ENCODE measurements at regions not wholly inside any gene's neighbourhood (a gene's known extent, or its start where the extent isn't known, plus 50 kb on each side); places are given as distances from the start of the nearest gene placed in this dataset.

DNA sequence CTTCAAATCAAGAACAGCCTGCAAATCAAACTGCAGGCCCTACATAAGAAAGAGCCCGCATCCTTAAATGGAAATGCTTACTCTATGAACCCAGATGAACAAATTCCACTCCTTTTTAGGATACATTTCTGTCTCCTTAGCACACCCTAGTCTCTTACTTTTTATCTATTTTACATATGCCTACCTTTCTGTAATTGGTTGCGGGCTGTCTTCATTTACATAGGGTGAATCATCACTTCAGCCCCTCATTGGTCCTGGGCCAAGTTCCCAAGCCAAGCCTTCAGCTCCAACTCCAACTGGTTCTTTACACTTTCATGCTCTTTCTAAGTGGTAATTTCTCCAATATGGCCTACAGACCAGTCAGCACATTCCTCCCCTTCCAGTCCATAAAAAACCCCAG is 219.3 kb downstream of the TRAM1L1 start:
- no peaks in the 10 kb centered on the region for H3K27me3 ChIP-seq (ENCODE audit: control insufficient read depth, insufficient read depth, low read length)
- CTCF ChIA-PET, result no interaction called here
- peaks cover 4% of the 10 kb centered on the region; the same call in 1 of the 2 replicates for H3K9me3 ChIP-seq (ENCODE audit: control insufficient read depth, insufficient read depth, low read length)
- TF ChIP-seq, protein P1, sequence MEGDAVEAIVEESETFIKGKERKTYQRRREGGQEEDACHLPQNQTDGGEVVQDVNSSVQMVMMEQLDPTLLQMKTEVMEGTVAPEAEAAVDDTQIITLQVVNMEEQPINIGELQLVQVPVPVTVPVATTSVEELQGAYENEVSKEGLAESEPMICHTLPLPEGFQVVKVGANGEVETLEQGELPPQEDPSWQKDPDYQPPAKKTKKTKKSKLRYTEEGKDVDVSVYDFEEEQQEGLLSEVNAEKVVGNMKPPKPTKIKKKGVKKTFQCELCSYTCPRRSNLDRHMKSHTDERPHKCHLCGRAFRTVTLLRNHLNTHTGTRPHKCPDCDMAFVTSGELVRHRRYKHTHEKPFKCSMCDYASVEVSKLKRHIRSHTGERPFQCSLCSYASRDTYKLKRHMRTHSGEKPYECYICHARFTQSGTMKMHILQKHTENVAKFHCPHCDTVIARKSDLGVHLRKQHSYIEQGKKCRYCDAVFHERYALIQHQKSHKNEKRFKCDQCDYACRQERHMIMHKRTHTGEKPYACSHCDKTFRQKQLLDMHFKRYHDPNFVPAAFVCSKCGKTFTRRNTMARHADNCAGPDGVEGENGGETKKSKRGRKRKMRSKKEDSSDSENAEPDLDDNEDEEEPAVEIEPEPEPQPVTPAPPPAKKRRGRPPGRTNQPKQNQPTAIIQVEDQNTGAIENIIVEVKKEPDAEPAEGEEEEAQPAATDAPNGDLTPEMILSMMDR (IDR thresholded peaks at IDR 0.05; ENCODE audit: low read depth, low read length), result no peak
- H3K4me3 ChIP-seq (ENCODE audit: low read depth, low read length), result no peak overlapping the region
- DNase-seq (ENCODE audit: low read depth, low spot score), result no peak
- H3K27ac ChIP-seq (ENCODE audit: low read depth, low read length), result no peak overlapping the region
- POLR2A ChIA-PET, result no interaction called here

DNA sequence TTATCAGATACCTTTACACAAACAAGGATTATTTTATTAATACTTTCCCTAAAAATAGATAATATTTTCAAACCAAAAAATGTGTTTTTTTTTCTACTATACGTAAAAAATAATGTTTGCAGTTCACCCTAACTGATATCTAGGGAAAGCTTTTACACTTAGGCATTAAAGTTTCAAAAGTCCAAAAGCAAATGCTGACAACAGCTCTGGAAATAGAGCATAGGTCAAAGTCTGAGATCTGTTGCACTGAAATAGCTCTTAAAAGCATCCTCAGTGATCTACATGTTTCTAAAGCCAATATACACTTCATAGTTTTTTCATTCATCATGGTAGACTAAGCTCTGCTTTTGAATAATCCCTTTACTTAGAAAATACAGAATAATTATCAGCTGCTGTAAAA is 222.8 kb downstream of the TRAM1L1 start:
- ChIA-PET POLR2A (no interaction called here), CTCF (no interaction called here)
- Histone ChIP-seq H3K27ac (ENCODE audit: low read depth, low read length) (no peak overlapping the region), H3K27me3 (ENCODE audit: control insufficient read depth, insufficient read depth, low read length) (no peaks in the 10 kb centered on the region), H3K9me3 (ENCODE audit: control insufficient read depth, insufficient read depth, low read length) (peaks cover 4% of the 10 kb centered on the region; the same call in 1 of the 2 replicates), H3K4me3 (ENCODE audit: low read depth, low read length) (no peak overlapping the region)
- DNase-seq (ENCODE audit: low read depth, low spot score), result no peak
- TF ChIP-seq, protein P1 (IDR thresholded peaks at IDR 0.05; ENCODE audit: low read depth, low read length), result no peak

DNA sequence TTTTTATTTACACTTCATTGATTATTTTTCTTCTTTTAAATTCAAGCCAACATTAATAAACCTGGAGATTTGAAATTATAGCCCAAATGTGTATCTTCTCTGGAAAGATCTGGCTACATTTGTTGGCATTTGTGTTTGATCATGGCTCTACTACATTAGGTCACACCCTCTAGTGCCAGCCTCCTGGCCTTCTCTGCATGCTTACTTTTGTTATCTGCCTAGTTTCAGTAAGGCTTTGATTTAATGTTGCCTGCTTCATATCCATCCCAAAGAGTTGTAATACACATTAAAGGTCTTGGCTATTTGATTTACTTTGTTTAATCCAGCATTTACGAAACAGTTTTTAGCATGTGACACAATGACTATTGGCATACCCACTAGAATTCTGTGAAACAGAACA is 224.5 kb downstream of the TRAM1L1 start:
- no peak overlapping the region for H3K4me3 ChIP-seq (ENCODE audit: low read depth, low read length)
- no peaks in the 10 kb centered on the region for H3K27me3 ChIP-seq (ENCODE audit: control insufficient read depth, insufficient read depth, low read length)
- H3K9me3 ChIP-seq (ENCODE audit: control insufficient read depth, insufficient read depth, low read length), result no peaks in the 10 kb centered on the region
- POLR2A ChIA-PET, result no interaction called here
- H3K27ac ChIP-seq (ENCODE audit: low read depth, low read length), result no peak overlapping the region
- no peak for DNase-seq (ENCODE audit: low read depth, low spot score)
- TF ChIP-seq, protein P1 (IDR thresholded peaks at IDR 0.05; ENCODE audit: low read depth, low read length), result no peak
- CTCF ChIA-PET, result no interaction called here

DNA sequence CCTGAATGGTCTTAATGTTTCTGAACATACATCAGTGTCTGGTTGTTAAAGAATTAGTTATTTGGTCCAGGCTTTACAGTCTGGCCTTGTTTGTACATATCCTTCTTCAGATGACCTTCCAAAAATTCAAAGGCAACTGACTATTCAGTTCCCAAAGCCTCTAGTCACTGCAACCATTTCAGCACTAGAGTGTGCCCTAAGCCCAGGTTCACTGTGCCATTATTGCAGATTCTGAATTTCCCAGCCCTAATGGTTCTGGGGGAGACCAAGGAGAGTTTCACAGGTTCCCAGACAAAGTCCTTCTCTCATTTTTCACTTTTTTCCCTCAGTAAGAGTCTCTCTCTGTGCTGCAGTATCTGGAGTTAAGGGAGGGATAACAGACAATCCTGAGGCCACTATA is 235.8 kb downstream of the TRAM1L1 start:
- CTCF ChIA-PET, result no interaction called here
- no peak overlapping the region for H3K4me3 ChIP-seq (ENCODE audit: low read depth, low read length)
- POLR2A ChIA-PET, result no interaction called here

DNA sequence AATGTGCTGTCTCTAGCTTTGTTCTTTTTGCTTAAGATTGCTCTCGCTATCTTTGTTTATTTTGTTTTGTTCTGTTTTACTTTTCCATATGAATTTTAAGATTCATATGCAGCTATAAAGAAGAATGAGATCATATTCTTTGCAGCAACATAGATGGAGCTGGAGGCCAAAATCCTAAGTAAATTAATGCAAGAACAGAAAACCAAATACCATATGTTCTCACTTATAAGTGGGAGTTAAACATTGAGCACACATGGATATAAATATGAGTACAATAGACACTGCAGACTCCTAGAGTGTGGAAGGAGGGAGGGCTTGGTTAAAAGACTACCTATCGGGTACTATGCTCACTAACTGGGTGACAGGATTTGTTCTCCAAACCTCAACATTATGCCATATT is 237.8 kb downstream of the TRAM1L1 start:
- H3K4me3 ChIP-seq (ENCODE audit: low read depth, low read length), result no peak overlapping the region
- no peak for DNase-seq (ENCODE audit: low read depth, low spot score)
- CTCF ChIA-PET, result no interaction called here
- H3K27me3 ChIP-seq (ENCODE audit: control insufficient read depth, insufficient read depth, low read length), result no peaks in the 10 kb centered on the region
- peaks cover 3% of the 10 kb centered on the region; the same call in 1 of the 2 replicates for H3K9me3 ChIP-seq (ENCODE audit: control insufficient read depth, insufficient read depth, low read length)
- TF ChIP-seq, protein P1 (IDR thresholded peaks at IDR 0.05; ENCODE audit: low read depth, low read length), result no peak
- POLR2A ChIA-PET, result no interaction called here
- H3K27ac ChIP-seq (ENCODE audit: low read depth, low read length), result no peak overlapping the region

More for the DNA sequence above, 235.8 kb downstream of the TRAM1L1 start:
- TF ChIP-seq, protein P1 (IDR thresholded peaks at IDR 0.05; ENCODE audit: low read depth, low read length), result no peak
- no peak for DNase-seq (ENCODE audit: low read depth, low spot score)
- no peaks in the 10 kb centered on the region for H3K27me3 ChIP-seq (ENCODE audit: control insufficient read depth, insufficient read depth, low read length)
- H3K27ac ChIP-seq (ENCODE audit: low read depth, low read length), result no peak overlapping the region
- peaks cover 3% of the 10 kb centered on the region; the same call in 1 of the 2 replicates for H3K9me3 ChIP-seq (ENCODE audit: control insufficient read depth, insufficient read depth, low read length)

All from AG04450 (cell line).